ENCODE measurements at regions not wholly inside any gene's neighbourhood (a gene's known extent, or its start where the extent isn't known, plus 50 kb on each side); places are given as distances from the start of the nearest gene placed in this dataset.

- TF ChIP-seq POLR2AphosphoS5 (IDR thresholded peaks at IDR 0.05) (no peak), POLR2A (IDR thresholded peaks at IDR 0.05) (no peak), CTCF (IDR thresholded peaks at IDR 0.05) (no peak)
Measured at GRCh38 chr2:183696028-183696427, 571.8 kb downstream of the NUP35 start.

Data from suprapubic skin (tissue), 4 donors.